ENCODE measurements at regions not wholly inside any gene's neighbourhood (a gene's known extent, or its start where the extent isn't known, plus 50 kb on each side); places are given as distances from the start of the nearest gene placed in this dataset.
A peak's percentile ranks its signal among the peaks of the same experiment; 100 is the strongest.

GRCh38 chr12:127539226-127539858 is 727.6 kb upstream of the TMEM132C start:
- DNase-seq, result no peak

- no peak for DNase-seq
These were observed 724.6 kb upstream of the TMEM132C start for GRCh38 chr12:127542391-127542790.

GRCh38 chr12:127542931-127543330 is 724.0 kb upstream of the TMEM132C start:
- DNase-seq, result no peak

GRCh38 chr12:127546721-127547505 is 720.1 kb upstream of the TMEM132C start:
- no peak for DNase-seq

GRCh38 chr12:127548123-127548553 is 718.8 kb upstream of the TMEM132C start:
- no peak for DNase-seq

- DNase-seq, result no peak
These were observed 716.7 kb upstream of the TMEM132C start for GRCh38 chr12:127550271-127550670.

GRCh38 chr12:127552838-127553237 is 714.1 kb upstream of the TMEM132C start:
- DNase-seq, result no peak

GRCh38 chr12:127555071-127555470 is 711.9 kb upstream of the TMEM132C start:
- no peak for DNase-seq

GRCh38 chr12:127556231-127556886 is 710.6 kb upstream of the TMEM132C start:
- DNase-seq, result no peak

- no peak for DNase-seq
These were observed 708.6 kb upstream of the TMEM132C start for GRCh38 chr12:127558361-127558760.

GRCh38 chr12:127559349-127560040 is 707.5 kb upstream of the TMEM132C start:
- peak; percentile 77 for DNase-seq

GRCh38 chr12:127560041-127560478 is 706.9 kb upstream of the TMEM132C start:
- no peak for DNase-seq

GRCh38 chr12:127562816-127563215 is 704.2 kb upstream of the TMEM132C start:
- no peak for DNase-seq

- no peak for DNase-seq
These were observed 701.7 kb upstream of the TMEM132C start for GRCh38 chr12:127565241-127565640.

- no peak for DNase-seq
These were observed 699.4 kb upstream of the TMEM132C start for GRCh38 chr12:127567531-127567930.

GRCh38 chr12:127570387-127570786 is 696.6 kb upstream of the TMEM132C start:
- DNase-seq, result no peak

- DNase-seq, result no peak
These were observed 696.1 kb upstream of the TMEM132C start for GRCh38 chr12:127570793-127571360.

- no peak for DNase-seq
These were observed 695.4 kb upstream of the TMEM132C start for GRCh38 chr12:127571578-127571977.

GRCh38 chr12:127579446-127579845 is 687.5 kb upstream of the TMEM132C start:
- DNase-seq, result no peak

GRCh38 chr12:127582074-127582473 is 684.9 kb upstream of the TMEM132C start:
- no peak for DNase-seq

GRCh38 chr12:127583041-127583440 is 683.9 kb upstream of the TMEM132C start:
- DNase-seq, result no peak

- no peak for DNase-seq
These were observed 678.7 kb upstream of the TMEM132C start for GRCh38 chr12:127588249-127588648.

GRCh38 chr12:127589541-127589940 is 677.4 kb upstream of the TMEM132C start:
- DNase-seq, result no peak

All from activated CD8-positive, alpha-beta memory T cell treated with anti-CD3 and anti-CD28 coated beads, Interleukin-2, amount 50 U/mL, for 48 hours (primary cell).